IMR-90 (cell line): ENCODE measurements at regions not wholly inside any gene's neighbourhood (a gene's known extent, or its start where the extent isn't known, plus 50 kb on each side); places are given as distances from the start of the nearest gene placed in this dataset.
A peak's percentile ranks its signal among the peaks of the same experiment; 100 is the strongest.

Experiments
- ATAC-seq: fragments of 200-7000 bp; cut with Tn5 transposase; 2 replicates; pipeline ENCODE4 v1.9.1; 2020; ENCODE audit warnings: low read depth, mild to moderate bottlenecking, moderate library complexity
- BruUV-seq: library from RNA; stranded (reverse); fragments of 400-500 nt; replicated peaks from 2 replicates; lab custom pipeline; 2021; lab: Mats Ljungman, UMichigan
- CTCF ChIA-PET: fragments of 300-600 bp; formaldehyde crosslinking; extraction: SDS; loops from one replicate; lab custom pipeline; 2021; ENCODE audit warnings: antibody characterized with exemption; lab: Yijun Ruan, JAX
- POLR2A ChIA-PET: fragments of 300-600 bp; sonication (Branson Sonifier 250); formaldehyde crosslinking; loops from one replicate; lab custom pipeline; 2022; ENCODE audit warnings: antibody characterized with exemption; ENCODE audit not compliant: unreplicated experiment; lab: Charles Lee
- DNase-seq: peaks from one replicate; pipeline ENCODE4 v3.0.0; 2013
- H2AFZ ChIP-seq: replicated peaks from 2 replicates; pipeline ENCODE3; 2013; ENCODE audit warnings: low read length, mild to moderate bottlenecking; ENCODE audit not compliant: poor library complexity
- H2AK5ac ChIP-seq: 2 replicates; pipeline ENCODE4 v1.6.1; 2013; ENCODE audit warnings: low read depth, low read length, inconsistent platforms
- H2AK9ac ChIP-seq: replicated peaks from 2 replicates; pipeline ENCODE3; 2013; ENCODE audit warnings: mild to moderate bottlenecking, low read depth, low read length, moderate library complexity; ENCODE audit not compliant: poor library complexity
- H2BK120ac ChIP-seq: 2 replicates; pipeline ENCODE4 v1.6.1; 2013; ENCODE audit warnings: low read depth, low read length, inconsistent platforms
- H2BK15ac ChIP-seq: 3 replicates; pipeline ENCODE4 v1.6.1; 2013; ENCODE audit warnings: low read depth, low read length, inconsistent platforms
- H2BK20ac ChIP-seq: 2 replicates; pipeline ENCODE4 v1.6.1; 2013; ENCODE audit warnings: low read depth, mild to moderate bottlenecking, inconsistent platforms, low read length, moderate library complexity
- H2BK5ac ChIP-seq: 2 replicates; pipeline ENCODE4 v1.6.1; 2013; ENCODE audit warnings: mild to moderate bottlenecking, low read depth, low read length, inconsistent platforms; ENCODE audit not compliant: poor library complexity, severe bottlenecking
- H3K14ac ChIP-seq: replicated peaks from 2 replicates; pipeline ENCODE4 v1.6.1; 2013; ENCODE audit warnings: low read depth, low read length, inconsistent platforms
- H3K18ac ChIP-seq: 2 replicates; pipeline ENCODE4 v1.6.1; 2013; ENCODE audit warnings: low read depth, low read length, control low read depth
- H3K23ac ChIP-seq: 2 replicates; pipeline ENCODE4 v1.6.1; 2013; ENCODE audit warnings: low read depth, low read length, inconsistent platforms
- H3K27ac ChIP-seq: 2 replicates; pipeline ENCODE4 v1.5.1; 2013; ENCODE audit warnings: mild to moderate bottlenecking, control low read depth, low read length; ENCODE audit not compliant: insufficient read depth
- H3K27me3 ChIP-seq: 2 replicates; pipeline ENCODE4 v1.6.1; 2013; ENCODE audit warnings: low read length; ENCODE audit not compliant: control insufficient read depth, insufficient read depth
- H3K36me3 ChIP-seq: 2 replicates; pipeline ENCODE4 v1.6.1; 2013; ENCODE audit warnings: low read length, mixed read lengths; ENCODE audit not compliant: control insufficient read depth, insufficient read depth
- H3K4ac ChIP-seq: 2 replicates; pipeline ENCODE4 v1.6.1; 2013; ENCODE audit warnings: low read depth, low read length, inconsistent platforms
- H3K4me1 ChIP-seq: 2 replicates; pipeline ENCODE4 v1.6.1; 2013; ENCODE audit warnings: low read length, mixed read lengths; ENCODE audit not compliant: control insufficient read depth, insufficient read depth
- H3K4me2 ChIP-seq: 2 replicates; pipeline ENCODE4 v1.6.1; 2013; ENCODE audit warnings: low read depth, mild to moderate bottlenecking, control low read depth, low read length, moderate library complexity
- H3K4me3 ChIP-seq: 2 replicates; pipeline ENCODE4 v1.5.1; 2013; ENCODE audit warnings: low read depth, mild to moderate bottlenecking, control low read depth, low read length, moderate library complexity; ENCODE audit not compliant: insufficient read depth
- H3K56ac ChIP-seq: 2 replicates; pipeline ENCODE4 v1.6.1; 2013; ENCODE audit warnings: low read length, inconsistent platforms; ENCODE audit not compliant: insufficient read depth; ENCODE audit errors: extremely low read depth
- H3K79me1 ChIP-seq, 2 experiments: 2 replicates each; pipeline ENCODE4 v1.6.1; 2013; ENCODE audit warnings: low read length in 2 of 2, inconsistent platforms in 1 of 2, low read depth in 1 of 2
- H3K9ac ChIP-seq: 2 replicates; pipeline ENCODE4 v1.6.1; 2013; ENCODE audit warnings: low read depth, low read length, control low read depth
- H3K9me1 ChIP-seq: 2 replicates; pipeline ENCODE4 v1.6.1; 2013; ENCODE audit warnings: low read length, inconsistent platforms; ENCODE audit not compliant: insufficient read depth
- H3K9me3 ChIP-seq: 2 replicates; pipeline ENCODE4 v1.6.1; 2013; ENCODE audit warnings: low read length; ENCODE audit not compliant: control insufficient read depth, insufficient read depth
- H4K20me1 ChIP-seq: 2 replicates; pipeline ENCODE4 v1.6.1; 2013; ENCODE audit warnings: low read length, inconsistent platforms; ENCODE audit not compliant: insufficient read depth
- H4K5ac ChIP-seq: 2 replicates; pipeline ENCODE4 v1.6.1; 2013; ENCODE audit warnings: mild to moderate bottlenecking, low read depth, low read length, control low read depth
- H4K8ac ChIP-seq, 2 experiments: 2 replicates each; pipeline ENCODE4 v1.6.1; 2013; ENCODE audit warnings: low read depth in 2 of 2, low read length in 2 of 2, control low read depth in 1 of 2, inconsistent platforms in 1 of 2
- H4K91ac ChIP-seq: 2 replicates; pipeline ENCODE4 v1.6.1; 2013; ENCODE audit warnings: low read depth, low read length, inconsistent platforms; ENCODE audit not compliant: insufficient read depth
- CTCF ChIP-seq: conservative IDR thresholded peaks from 2 replicates; pipeline ENCODE4 v1.5.1; 2012; ENCODE audit warnings: mild to moderate bottlenecking, low read depth, low read length, improper control_type of control experiment
- MXI1 ChIP-seq: IDR thresholded peaks from 2 replicates; pipeline ENCODE4 v1.6.1; 2012; ENCODE audit warnings: low read depth, mild to moderate bottlenecking, low read length, moderate library complexity, borderline replicate concordance
- WGBS, 2 experiments: methylation state at CpG; one replicate each; pipeline versions ENCODE4 v1.1.5 to v1.1.7; 2013; ENCODE audit warnings: missing lambda C conversion rate in 2 of 2; ENCODE audit not compliant: insufficient read length in 1 of 2; ENCODE audit errors: extremely low coverage in 2 of 2; 5-methylcytosine and 5-hydroxymethylcytosine counted together
- dilution Hi-C: fragments of 300-500 bp; cut with HindIII; formaldehyde crosslinking; loops from one replicate; pipeline ENCODE4 v1.14.3; 2018; ENCODE audit warnings: low sequenced_read_pairs; ENCODE audit not compliant: unreplicated experiment
- in situ Hi-C: fragments of 300-500 bp; cut with MboI; formaldehyde crosslinking; loops from 3 replicates; pipeline ENCODE4 v1.14.3; 2019; ENCODE audit warnings: low sequenced_read_pairs, inconsistent platforms, mixed read lengths
- intact Hi-C: fragments of 100-400 bp; cut with micrococcal nuclease; formaldehyde crosslinking; loops from 2 replicates; pipeline ENCODE4 v1.10.0; 2022

- Histone ChIP-seq H2BK15ac (no peak overlapping the region), H3K9me3 (no peaks in the 10 kb centered on the region), H4K91ac (no peak overlapping the region), H3K27me3 (no peaks in the 10 kb centered on the region; the same call in 1 of the 2 replicates), H3K36me3 (no peaks in the 10 kb centered on the region), H2AFZ (no peak overlapping the region), H3K4ac (no peak overlapping the region), H3K14ac (no peak overlapping the region), H3K9me1 (no peaks in the 10 kb centered on the region), H3K27ac (no peak overlapping the region), H3K4me3 (no peak overlapping the region), H2BK20ac (no peak overlapping the region), H2AK9ac (no peak overlapping the region), H3K23ac (no peak overlapping the region), H3K4me1 (no peaks in the 10 kb centered on the region), H4K20me1 (no peaks in the 10 kb centered on the region), H3K56ac (no peak overlapping the region), H2BK5ac (no peak overlapping the region), H3K18ac (no peak overlapping the region), H3K9ac (no peak overlapping the region), H4K5ac (no peak overlapping the region), H2BK120ac (no peak overlapping the region), H2AK5ac (no peak overlapping the region), H3K79me1 (no peaks in the 10 kb centered on the region), H3K4me2 (no peak overlapping the region), H4K8ac (no peak overlapping the region)
- ChIA-PET POLR2A (no interaction called here), CTCF (interaction anchor here (0.6 kb wide), 1 partner anchor 17 kb away, joined by 3 read pairs; no protein-coding TSS in a partner anchor)
- ATAC-seq: no peak
- dilution Hi-C loops: no loop called here
- DNase-seq: no peak
- in situ Hi-C loops: no loop called here
- BruUV-seq: no TSS peak
- intact Hi-C loops: loop anchor here (1.0 to 5.0 kb wide), 5 partner anchors 176 to 370 kb away; no protein-coding TSS in a partner anchor
- no CpG with 5 or more reads among the region's 4 CpGs for WGBS, 2 experiments
- TF ChIP-seq MXI1: no peak
- TF ChIP-seq CTCF: 0 out of 2 replicates have a peak, but pooled peaks have one; percentile 22
Observed at GRCh38 chr3:151660885-151661284, 72.8 kb upstream of the AADACL2 start.
